ENCODE measurements at regions not wholly inside any gene's neighbourhood (a gene's known extent, or its start where the extent isn't known, plus 50 kb on each side); places are given as distances from the start of the nearest gene placed in this dataset.

- H3K27me3 ChIP-seq (ENCODE audit: low read depth), result no peaks in the 10 kb centered on the region
- TF ChIP-seq, protein P1, sequence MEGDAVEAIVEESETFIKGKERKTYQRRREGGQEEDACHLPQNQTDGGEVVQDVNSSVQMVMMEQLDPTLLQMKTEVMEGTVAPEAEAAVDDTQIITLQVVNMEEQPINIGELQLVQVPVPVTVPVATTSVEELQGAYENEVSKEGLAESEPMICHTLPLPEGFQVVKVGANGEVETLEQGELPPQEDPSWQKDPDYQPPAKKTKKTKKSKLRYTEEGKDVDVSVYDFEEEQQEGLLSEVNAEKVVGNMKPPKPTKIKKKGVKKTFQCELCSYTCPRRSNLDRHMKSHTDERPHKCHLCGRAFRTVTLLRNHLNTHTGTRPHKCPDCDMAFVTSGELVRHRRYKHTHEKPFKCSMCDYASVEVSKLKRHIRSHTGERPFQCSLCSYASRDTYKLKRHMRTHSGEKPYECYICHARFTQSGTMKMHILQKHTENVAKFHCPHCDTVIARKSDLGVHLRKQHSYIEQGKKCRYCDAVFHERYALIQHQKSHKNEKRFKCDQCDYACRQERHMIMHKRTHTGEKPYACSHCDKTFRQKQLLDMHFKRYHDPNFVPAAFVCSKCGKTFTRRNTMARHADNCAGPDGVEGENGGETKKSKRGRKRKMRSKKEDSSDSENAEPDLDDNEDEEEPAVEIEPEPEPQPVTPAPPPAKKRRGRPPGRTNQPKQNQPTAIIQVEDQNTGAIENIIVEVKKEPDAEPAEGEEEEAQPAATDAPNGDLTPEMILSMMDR (IDR thresholded peaks at IDR 0.05), result no peak
- peaks cover 29% of the 10 kb centered on the region for H3K9me3 ChIP-seq
- ATAC-seq (no peak), DNase-seq (no peak)
- H3K27ac ChIP-seq, result no peak overlapping the region
- no peaks in the 10 kb centered on the region for H3K4me1 ChIP-seq
- intact Hi-C loops (cut with DNase I), result no loop called here
- no peak overlapping the region for H3K4me3 ChIP-seq
- no peaks in the 10 kb centered on the region for H3K36me3 ChIP-seq
Observed at GRCh38 chr12:94020335-94020734, 128.0 kb upstream of the PLXNC1 start.

DNA sequence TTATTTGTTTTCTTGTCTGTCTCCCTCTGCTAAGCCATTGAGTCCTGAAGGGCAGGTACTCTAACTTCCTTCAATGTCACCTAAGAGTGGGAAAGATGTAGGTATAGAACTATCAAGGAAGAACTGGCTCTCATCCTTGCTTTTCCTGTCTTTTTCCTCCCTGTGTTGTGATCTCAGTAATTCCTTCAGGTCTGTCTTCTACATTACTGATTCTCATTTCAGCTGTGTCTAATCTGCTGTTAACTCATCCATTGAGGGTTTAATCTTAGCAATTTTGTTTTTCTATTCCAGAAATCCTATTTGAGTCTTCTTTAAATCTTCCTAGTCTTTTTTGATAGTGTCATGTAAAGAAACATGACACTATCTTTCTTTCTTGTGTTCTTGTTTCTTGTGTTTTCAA, 124.5 kb upstream of the PLXNC1 start:
- H3K36me3 ChIP-seq, result no peaks in the 10 kb centered on the region
- intact Hi-C loops (cut with DNase I), result no loop called here
- DNase-seq (no peak), ATAC-seq (no peak)
- H3K9me3 ChIP-seq, result peaks cover 8% of the 10 kb centered on the region
- H3K27me3 ChIP-seq (ENCODE audit: low read depth), result no peaks in the 10 kb centered on the region
- no peak overlapping the region for H3K27ac ChIP-seq
- H3K4me1 ChIP-seq, result no peaks in the 10 kb centered on the region
- H3K4me3 ChIP-seq, result no peak overlapping the region
- TF ChIP-seq, protein P1 (IDR thresholded peaks at IDR 0.05), result no peak

DNA sequence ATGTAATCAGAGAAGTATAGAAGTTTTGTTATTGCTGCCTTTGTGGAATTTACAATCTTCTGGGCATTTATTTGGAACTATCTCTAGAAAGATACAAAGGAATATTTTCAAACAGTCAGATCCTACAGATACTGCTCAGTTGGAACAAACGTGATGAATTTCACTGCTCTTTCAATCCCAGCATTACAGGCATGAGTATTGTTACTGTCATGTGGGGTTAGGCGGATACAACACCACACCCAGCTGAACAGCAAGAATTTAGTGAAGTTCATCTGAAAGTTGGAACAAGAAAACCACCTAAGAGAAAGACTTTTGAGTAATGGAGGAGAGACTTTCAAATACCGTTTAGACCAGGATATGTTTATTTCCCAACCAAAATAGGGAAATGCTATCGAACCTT, 123.3 kb upstream of the PLXNC1 start:
- Histone ChIP-seq H3K36me3 (no peaks in the 10 kb centered on the region), H3K9me3 (peaks cover 8% of the 10 kb centered on the region), H3K4me1 (no peaks in the 10 kb centered on the region), H3K27me3 (ENCODE audit: low read depth) (no peaks in the 10 kb centered on the region), H3K27ac (no peak overlapping the region), H3K4me3 (no peak overlapping the region)
- DNase-seq, result no peak
- intact Hi-C loops (cut with DNase I), result no loop called here
- no peak for ATAC-seq
- TF ChIP-seq, protein P1 (IDR thresholded peaks at IDR 0.05), result no peak

- H3K36me3 ChIP-seq, result no peaks in the 10 kb centered on the region
- no peak overlapping the region for H3K27ac ChIP-seq
- H3K4me1 ChIP-seq, result no peaks in the 10 kb centered on the region
- no peak overlapping the region for H3K4me3 ChIP-seq
- H3K27me3 ChIP-seq (ENCODE audit: low read depth), result no peaks in the 10 kb centered on the region
- DNase-seq (no peak), ATAC-seq (peak in 1 of 2 donors; percentile 37)
- peaks cover 8% of the 10 kb centered on the region for H3K9me3 ChIP-seq
- intact Hi-C loops (cut with DNase I), result no loop called here
- TF ChIP-seq, protein P1 (IDR thresholded peaks at IDR 0.05), result no peak
Observed at GRCh38 chr12:94025756-94026155, 122.6 kb upstream of the PLXNC1 start.

DNA sequence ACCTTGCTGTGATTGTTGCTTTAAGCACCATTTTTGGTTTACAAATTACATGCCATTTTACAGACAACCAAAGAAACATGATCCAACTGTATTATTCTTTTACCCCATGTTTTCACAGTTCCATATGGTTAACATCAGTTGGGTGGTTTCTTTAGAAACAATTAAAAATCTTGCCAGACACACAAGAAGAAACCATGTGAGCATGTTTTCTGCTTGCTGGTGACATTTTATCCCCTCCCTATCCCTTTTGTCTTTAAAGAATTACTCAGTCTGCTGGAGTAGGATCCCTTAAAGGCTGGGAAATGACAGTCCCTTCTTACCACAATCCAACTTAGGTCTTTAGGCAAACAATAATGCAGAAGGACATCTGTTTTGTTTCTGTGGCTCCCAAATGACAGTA, 121.8 kb upstream of the PLXNC1 start:
- H3K27ac ChIP-seq, result no peak overlapping the region
- H3K4me1 ChIP-seq, result no peaks in the 10 kb centered on the region
- no peaks in the 10 kb centered on the region for H3K36me3 ChIP-seq
- H3K9me3 ChIP-seq, result peaks cover 8% of the 10 kb centered on the region
- DNase-seq, result no peak
- no peak for ATAC-seq
- no peak overlapping the region for H3K4me3 ChIP-seq
- H3K27me3 ChIP-seq (ENCODE audit: low read depth), result no peaks in the 10 kb centered on the region
- intact Hi-C loops (cut with DNase I), result no loop called here
- TF ChIP-seq, protein P1 (IDR thresholded peaks at IDR 0.05), result no peak

DNA sequence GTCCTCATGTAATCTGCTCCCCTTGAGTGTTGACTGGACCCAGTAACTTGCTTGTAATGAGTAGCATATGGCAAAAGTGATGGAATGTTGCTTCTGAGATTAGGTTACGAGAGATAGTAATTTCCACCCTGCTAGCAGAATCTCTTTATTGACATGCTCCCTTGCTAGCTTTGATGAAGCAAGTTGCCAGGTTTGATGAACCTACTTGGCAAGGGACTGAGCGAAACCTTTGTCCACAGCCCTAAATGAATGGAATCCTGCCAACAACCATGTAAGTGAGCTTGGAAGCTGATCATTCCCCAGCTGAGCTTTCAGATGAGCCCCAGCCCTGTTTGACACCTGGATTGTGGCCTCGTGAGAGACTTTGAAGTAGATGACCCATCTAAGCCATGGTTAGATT, 120.8 kb upstream of the PLXNC1 start:
- ATAC-seq (no peak), DNase-seq (no peak)
- intact Hi-C loops (cut with DNase I), result no loop called here
- no peaks in the 10 kb centered on the region for H3K27me3 ChIP-seq (ENCODE audit: low read depth)
- H3K4me3 ChIP-seq, result no peak overlapping the region
- H3K9me3 ChIP-seq, result peaks cover 8% of the 10 kb centered on the region
- TF ChIP-seq, protein P1 (IDR thresholded peaks at IDR 0.05), result no peak
- no peaks in the 10 kb centered on the region for H3K4me1 ChIP-seq
- no peaks in the 10 kb centered on the region for H3K36me3 ChIP-seq
- no peak overlapping the region for H3K27ac ChIP-seq
